ENCODE measurements at regions not wholly inside any gene's neighbourhood (a gene's known extent, or its start where the extent isn't known, plus 50 kb on each side); places are given as distances from the start of the nearest gene placed in this dataset.

DNA sequence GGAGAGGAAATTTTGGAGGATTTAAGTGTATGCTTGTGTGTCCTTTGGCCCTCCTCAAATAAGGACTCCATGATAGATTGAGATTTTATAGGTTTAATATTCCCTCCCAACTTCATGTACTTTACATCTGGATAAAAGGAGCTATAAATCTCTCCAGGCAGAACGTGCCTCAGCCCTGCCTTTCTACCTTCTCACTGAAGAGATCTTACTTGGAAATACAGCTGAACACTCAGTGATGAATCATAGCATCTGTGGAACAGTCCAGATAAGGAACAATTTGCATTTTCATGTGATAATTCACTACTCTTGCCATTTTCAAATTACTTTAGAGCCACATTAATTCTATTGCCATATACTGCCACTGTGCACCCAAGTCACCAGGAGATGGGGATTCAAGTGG lies 364.6 kb upstream of the PODXL start:
- no peak overlapping the region for H3K4me2 ChIP-seq (ENCODE audit: low read depth, low read length, poor library complexity, severe bottlenecking)
- H3K9ac ChIP-seq (ENCODE audit: low read depth, low read length, poor library complexity, severe bottlenecking), result no peak overlapping the region
- H3K9me3 ChIP-seq (ENCODE audit: insufficient read depth, low read depth, low read length), result no peaks in the 10 kb centered on the region
- H3F3A ChIP-seq (ENCODE audit: low read depth), result no peaks in the 10 kb centered on the region
- H3K9me2 ChIP-seq (replicated peaks; ENCODE audit: low read depth, low read length), result no peaks in the 10 kb centered on the region
- H3K4me3 ChIP-seq (ENCODE audit: low read length, poor library complexity, severe bottlenecking), result no peak overlapping the region
- TF ChIP-seq, protein P1, sequence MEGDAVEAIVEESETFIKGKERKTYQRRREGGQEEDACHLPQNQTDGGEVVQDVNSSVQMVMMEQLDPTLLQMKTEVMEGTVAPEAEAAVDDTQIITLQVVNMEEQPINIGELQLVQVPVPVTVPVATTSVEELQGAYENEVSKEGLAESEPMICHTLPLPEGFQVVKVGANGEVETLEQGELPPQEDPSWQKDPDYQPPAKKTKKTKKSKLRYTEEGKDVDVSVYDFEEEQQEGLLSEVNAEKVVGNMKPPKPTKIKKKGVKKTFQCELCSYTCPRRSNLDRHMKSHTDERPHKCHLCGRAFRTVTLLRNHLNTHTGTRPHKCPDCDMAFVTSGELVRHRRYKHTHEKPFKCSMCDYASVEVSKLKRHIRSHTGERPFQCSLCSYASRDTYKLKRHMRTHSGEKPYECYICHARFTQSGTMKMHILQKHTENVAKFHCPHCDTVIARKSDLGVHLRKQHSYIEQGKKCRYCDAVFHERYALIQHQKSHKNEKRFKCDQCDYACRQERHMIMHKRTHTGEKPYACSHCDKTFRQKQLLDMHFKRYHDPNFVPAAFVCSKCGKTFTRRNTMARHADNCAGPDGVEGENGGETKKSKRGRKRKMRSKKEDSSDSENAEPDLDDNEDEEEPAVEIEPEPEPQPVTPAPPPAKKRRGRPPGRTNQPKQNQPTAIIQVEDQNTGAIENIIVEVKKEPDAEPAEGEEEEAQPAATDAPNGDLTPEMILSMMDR (conservative IDR thresholded peaks at IDR 0.05; ENCODE audit: low read length), result no peak
- no peak for TF ChIP-seq EZH2phosphoT487 (IDR thresholded peaks at IDR 0.05; ENCODE audit: borderline replicate concordance)
- no peaks in the 10 kb centered on the region for H3K27me3 ChIP-seq (ENCODE audit: insufficient read depth, low read length, poor library complexity, severe bottlenecking)
- H4K20me1 ChIP-seq (ENCODE audit: insufficient read depth, low read length, poor library complexity, severe bottlenecking), result no peaks in the 10 kb centered on the region
- no peaks in the 10 kb centered on the region for H3K79me2 ChIP-seq (ENCODE audit: insufficient read depth, low read length)
- H3K4me1 ChIP-seq (ENCODE audit: insufficient read depth, low read length, poor library complexity, severe bottlenecking), result no peaks in the 10 kb centered on the region
- H2AFZ ChIP-seq (ENCODE audit: low read length), result no peak overlapping the region
- H3K36me3 ChIP-seq (ENCODE audit: insufficient read depth, low read length), result no peaks in the 10 kb centered on the region

DNA sequence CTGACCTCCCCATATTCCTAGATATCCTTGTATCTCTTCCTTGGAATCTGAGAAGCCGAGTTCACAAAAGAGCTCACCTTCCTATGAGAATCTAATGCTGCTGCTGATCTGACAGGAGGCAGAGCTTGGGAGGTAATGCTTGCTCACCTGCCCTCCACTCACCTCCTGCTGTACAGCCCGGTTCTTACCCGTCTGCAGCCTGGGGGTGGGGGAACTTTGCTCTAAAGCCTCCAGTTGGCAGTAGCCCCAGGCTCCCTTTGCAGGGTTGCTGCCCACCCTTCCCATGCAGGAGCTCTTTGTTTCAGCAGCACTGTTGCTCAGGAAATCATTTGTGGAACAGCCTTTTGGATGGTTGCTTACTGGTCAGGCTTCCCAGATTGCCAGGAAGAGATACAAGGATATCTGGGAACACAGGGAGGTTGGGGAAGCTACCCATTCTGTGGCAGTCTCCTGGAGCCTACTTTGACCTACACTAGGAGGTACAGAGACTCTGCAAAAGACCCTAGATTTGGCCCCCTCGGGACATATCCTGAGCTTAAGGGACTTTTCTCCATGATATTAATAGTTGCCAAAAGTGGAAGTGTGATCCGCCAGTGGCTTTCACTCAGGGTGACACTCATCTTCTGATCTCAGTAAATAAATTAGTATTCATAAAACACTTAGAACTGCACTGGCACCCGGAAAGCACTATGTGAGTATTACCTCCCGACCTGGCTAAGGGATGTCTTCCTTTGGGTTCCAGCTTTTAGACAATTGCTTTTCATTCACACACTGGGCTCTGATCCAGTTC lies 363.7 kb upstream of the PODXL start:
- Histone ChIP-seq H3K27me3 (ENCODE audit: insufficient read depth, low read length, poor library complexity, severe bottlenecking) (no peaks in the 10 kb centered on the region), H3K9me2 (replicated peaks; ENCODE audit: low read depth, low read length) (no peaks in the 10 kb centered on the region), H2AFZ (ENCODE audit: low read length) (no peak overlapping the region), H3F3A (ENCODE audit: low read depth) (no peaks in the 10 kb centered on the region), H3K9me3 (ENCODE audit: insufficient read depth, low read depth, low read length) (no peaks in the 10 kb centered on the region), H4K20me1 (ENCODE audit: insufficient read depth, low read length, poor library complexity, severe bottlenecking) (no peaks in the 10 kb centered on the region), H3K9ac (ENCODE audit: low read depth, low read length, poor library complexity, severe bottlenecking) (no peak overlapping the region), H3K4me3 (ENCODE audit: low read length, poor library complexity, severe bottlenecking) (no peak overlapping the region), H3K4me2 (ENCODE audit: low read depth, low read length, poor library complexity, severe bottlenecking) (no peak overlapping the region), H3K36me3 (ENCODE audit: insufficient read depth, low read length) (no peaks in the 10 kb centered on the region), H3K4me1 (ENCODE audit: insufficient read depth, low read length, poor library complexity, severe bottlenecking) (no peaks in the 10 kb centered on the region), H3K79me2 (ENCODE audit: insufficient read depth, low read length) (no peaks in the 10 kb centered on the region)
- TF ChIP-seq, protein P1 (conservative IDR thresholded peaks at IDR 0.05; ENCODE audit: low read length), result no peak
- TF ChIP-seq EZH2phosphoT487 (IDR thresholded peaks at IDR 0.05; ENCODE audit: borderline replicate concordance), result no peak

DNA sequence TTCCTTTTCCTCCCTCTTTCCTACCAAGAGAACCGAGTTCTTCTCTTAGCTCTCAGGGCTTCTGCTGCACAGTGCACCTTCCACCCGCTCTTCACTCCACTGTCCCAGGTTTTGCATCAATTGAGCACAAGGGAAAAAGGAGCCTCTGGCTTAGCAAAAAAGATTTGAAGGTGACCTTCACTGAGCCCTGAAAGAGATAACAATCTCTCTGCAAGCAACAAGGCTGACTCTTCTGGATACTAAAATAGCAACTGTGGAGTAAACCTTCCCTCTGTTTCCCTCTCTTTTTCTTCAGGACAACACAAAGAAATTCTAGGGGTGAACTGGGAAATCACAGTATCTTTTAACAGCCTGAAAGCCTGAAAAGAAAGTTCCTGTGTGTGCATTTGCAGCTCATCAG lies 354.7 kb upstream of the PODXL start:
- Histone ChIP-seq H3K4me2 (ENCODE audit: low read depth, low read length, poor library complexity, severe bottlenecking) (no peak overlapping the region), H4K20me1 (ENCODE audit: insufficient read depth, low read length, poor library complexity, severe bottlenecking) (no peaks in the 10 kb centered on the region), H3K9ac (ENCODE audit: low read depth, low read length, poor library complexity, severe bottlenecking) (no peak overlapping the region), H2AFZ (ENCODE audit: low read length) (no peak overlapping the region), H3K4me1 (ENCODE audit: insufficient read depth, low read length, poor library complexity, severe bottlenecking) (no peaks in the 10 kb centered on the region), H3K27me3 (ENCODE audit: insufficient read depth, low read length, poor library complexity, severe bottlenecking) (no peaks in the 10 kb centered on the region), H3K4me3 (ENCODE audit: low read length, poor library complexity, severe bottlenecking) (no peak overlapping the region), H3F3A (ENCODE audit: low read depth) (no peaks in the 10 kb centered on the region), H3K9me2 (replicated peaks; ENCODE audit: low read depth, low read length) (no peaks in the 10 kb centered on the region), H3K9me3 (ENCODE audit: insufficient read depth, low read depth, low read length) (no peaks in the 10 kb centered on the region), H3K36me3 (ENCODE audit: insufficient read depth, low read length) (no peaks in the 10 kb centered on the region), H3K79me2 (ENCODE audit: insufficient read depth, low read length) (no peaks in the 10 kb centered on the region)
- no peak for TF ChIP-seq EZH2phosphoT487 (IDR thresholded peaks at IDR 0.05; ENCODE audit: borderline replicate concordance)
- TF ChIP-seq, protein P1 (conservative IDR thresholded peaks at IDR 0.05; ENCODE audit: low read length), result no peak
